Aorta (tissue), 5 donors: ENCODE measurements at regions not wholly inside any gene's neighbourhood (a gene's known extent, or its start where the extent isn't known, plus 50 kb on each side); places are given as distances from the start of the nearest gene placed in this dataset.

Source experiments
- ATAC-seq: fragments of 200-7000 bp; cut with Tn5 transposase; one replicate; pipeline ENCODE4 v1.9.1; 2022; ENCODE audit warnings: moderate library complexity; ENCODE audit not compliant: low FRiP score
- DNase-seq, 2 donors: peaks; one replicate each; pipeline ENCODE4 v3.0.0-alpha.2; 2020
- H3K27ac ChIP-seq, 2 donors: one replicate each; pipeline ENCODE4 v1.5.1; 2013; ENCODE audit warnings: low read length in 2 of 2, mild to moderate bottlenecking in 2 of 2, moderate library complexity in 2 of 2, control low read depth in 1 of 2, inconsistent platforms in 1 of 2, low read depth in 1 of 2
- H3K27me3 ChIP-seq, 2 donors: one replicate each; pipeline ENCODE4 v1.6.1; 2013; ENCODE audit warnings: control low read depth in 1 of 2, low read length in 1 of 2, mild to moderate bottlenecking in 1 of 2, moderate library complexity in 1 of 2; ENCODE audit not compliant: insufficient read depth in 2 of 2, control insufficient read depth in 1 of 2
- H3K36me3 ChIP-seq, 2 donors: one replicate each; pipeline ENCODE4 v1.6.1; 2013; ENCODE audit warnings: control low read depth in 1 of 2, low read length in 1 of 2, mild to moderate bottlenecking in 1 of 2; ENCODE audit not compliant: insufficient read depth in 2 of 2, control insufficient read depth in 1 of 2
- H3K4me1 ChIP-seq, 2 donors: one replicate each; pipeline ENCODE4 v1.6.1; 2013; ENCODE audit warnings: low read length in 2 of 2, control low read depth in 1 of 2, mild to moderate bottlenecking in 1 of 2, moderate library complexity in 1 of 2; ENCODE audit not compliant: insufficient read depth in 2 of 2, control insufficient read depth in 1 of 2
- H3K4me3 ChIP-seq, 2 donors: one replicate each; pipeline ENCODE4 v1.5.1; 2013; ENCODE audit warnings: low read length in 2 of 2, control low read depth in 1 of 2, mild to moderate bottlenecking in 1 of 2
- H3K9me3 ChIP-seq: one replicate; pipeline ENCODE4 v1.6.1; 2013; ENCODE audit warnings: mild to moderate bottlenecking, low read length; ENCODE audit not compliant: control insufficient read depth
- WGBS, 2 donors: extraction: QIAGEN DNeasy Blood & Tissue Kit; methylation state at CpG; one replicate each; pipeline ENCODE4 v1.1.7; 2013; 5-methylcytosine and 5-hydroxymethylcytosine counted together
- intact Hi-C, 2 donors: fragments of 100-400 bp; cut with DNase I; formaldehyde crosslinking; loops; one replicate each; pipeline versions ENCODE4 v1.14.2 to v1.15.0; 2022
- donor health status: healthy with polysubstance abuse.
- donor health status: Bipolar disorder and iron deficiency.
- donor health status: DM: no; HTN: no; CAD: no.
- donor health status: DM: no; HTN: no; CAD: no.
- donor health status: DM: yes; HTN: yes; CAD: no.

DNA sequence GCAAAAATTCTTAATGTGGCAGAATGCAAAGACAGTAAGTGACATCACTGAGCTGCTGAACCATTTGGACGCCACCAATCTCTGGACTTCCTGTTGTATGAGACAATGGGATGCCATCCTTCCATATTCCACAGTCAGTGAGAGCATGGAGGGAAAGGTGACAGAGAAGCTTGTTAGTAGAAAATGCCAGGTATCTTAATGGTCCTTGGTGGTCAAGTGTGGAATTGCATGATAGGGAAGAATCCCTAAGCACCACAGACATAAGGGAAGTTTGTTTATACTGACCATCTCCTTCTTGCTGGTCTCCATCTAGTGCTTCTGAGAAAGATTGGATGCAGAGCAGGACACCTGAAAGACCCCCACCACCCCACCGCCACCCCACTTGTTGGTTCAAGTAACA lies 1410.0 kb upstream of the TMEM132C start:
- no peak for DNase-seq
- Histone ChIP-seq H3K27me3 (no peaks in the 10 kb centered on the region), H3K36me3 (no peaks in the 10 kb centered on the region), H3K27ac (no peak overlapping the region), H3K4me1 (no peaks in the 10 kb centered on the region), H3K9me3 (peaks cover 1% of the 10 kb centered on the region), H3K4me3 (no peak overlapping the region)
- ATAC-seq, result no peak
- intact Hi-C loops, result no loop called here
- WGBS, 2 donors, result 79 to 92% methylated on average over 2 of the region's 2 CpGs

- Histone ChIP-seq H3K36me3 (no peaks in the 10 kb centered on the region), H3K9me3 (no peaks in the 10 kb centered on the region), H3K27ac (no peak overlapping the region), H3K4me3 (no peak overlapping the region), H3K4me1 (no peaks in the 10 kb centered on the region), H3K27me3 (no peaks in the 10 kb centered on the region)
- intact Hi-C loops, result no loop called here
- WGBS, 2 donors, result 68 to 69% methylated on average over 3 of the region's 3 CpGs
- no peak for DNase-seq
- ATAC-seq, result no peak
Measured at GRCh38 chr12:126858560-126858959, 1408.4 kb upstream of the TMEM132C start.

DNA sequence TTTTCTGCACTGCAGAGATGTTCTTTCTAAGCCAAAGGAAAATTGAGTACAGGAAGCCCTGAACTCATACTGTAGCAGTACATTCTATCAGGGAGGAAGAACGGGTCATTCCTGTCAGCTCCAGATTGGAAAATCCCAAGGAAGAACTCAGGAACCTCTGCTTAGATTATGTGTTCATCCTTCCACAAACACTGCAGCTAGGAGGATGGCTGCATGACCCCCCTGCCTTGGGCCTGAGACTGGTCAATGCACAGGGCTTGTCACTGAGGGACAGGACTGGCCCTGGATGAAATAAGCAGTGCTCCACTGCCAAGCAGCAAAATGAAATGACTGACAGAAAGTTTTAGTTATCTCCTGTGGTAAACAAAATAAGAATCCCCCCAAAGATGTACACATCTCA lies 1406.8 kb upstream of the TMEM132C start:
- Histone ChIP-seq H3K36me3 (no peaks in the 10 kb centered on the region), H3K27ac (no peak overlapping the region), H3K9me3 (no peaks in the 10 kb centered on the region), H3K27me3 (no peaks in the 10 kb centered on the region), H3K4me3 (no peak overlapping the region), H3K4me1 (no peaks in the 10 kb centered on the region)
- no peak for DNase-seq
- no peak for ATAC-seq
- WGBS, 2 donors, result 71 to 75% methylated on average over 1 of the region's 1 CpG
- intact Hi-C loops, result no loop called here

DNA sequence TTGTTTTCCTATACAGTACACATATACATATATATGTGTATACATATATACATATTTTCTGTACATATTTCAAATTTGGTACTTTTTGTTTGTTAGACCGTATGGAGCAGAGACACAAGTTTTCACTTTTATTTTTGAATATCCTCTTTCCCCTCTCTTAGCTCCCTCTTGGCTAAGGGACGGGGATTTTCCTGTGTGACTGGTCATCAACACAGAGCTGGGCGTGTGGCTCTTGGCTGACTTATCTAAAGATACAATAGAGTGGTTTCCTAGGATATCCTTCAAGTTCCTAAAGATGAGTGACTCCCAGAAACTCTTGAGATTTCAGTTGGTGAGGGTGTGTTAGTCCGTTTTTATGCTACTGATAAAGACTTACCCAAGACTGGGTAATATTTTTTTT lies 1404.5 kb upstream of the TMEM132C start:
- intact Hi-C loops, result no loop called here
- H3K36me3 ChIP-seq, result no peaks in the 10 kb centered on the region
- no peaks in the 10 kb centered on the region for H3K4me1 ChIP-seq
- no peak overlapping the region for H3K4me3 ChIP-seq
- no peaks in the 10 kb centered on the region for H3K27me3 ChIP-seq
- no peak for DNase-seq
- no peaks in the 10 kb centered on the region for H3K9me3 ChIP-seq
- WGBS, 2 donors, result 55 to 63% methylated on average over 4 of the region's 4 CpGs
- ATAC-seq, result no peak
- no peak overlapping the region for H3K27ac ChIP-seq

- 71 to 78% methylated on average over 2 of the region's 2 CpGs for WGBS, 2 donors
- no peak for ATAC-seq
- Histone ChIP-seq H3K27me3 (no peaks in the 10 kb centered on the region), H3K36me3 (no peaks in the 10 kb centered on the region), H3K4me1 (no peaks in the 10 kb centered on the region), H3K9me3 (no peaks in the 10 kb centered on the region), H3K27ac (no peak overlapping the region), H3K4me3 (no peak overlapping the region)
- intact Hi-C loops, result loop anchor here in 1 of 2 donors (5.0 kb wide), 2 partner anchors 1337 to 1687 kb away; no protein-coding TSS in a partner anchor
- no peak for DNase-seq
Measured at GRCh38 chr12:126869644-126870043, 1397.3 kb upstream of the TMEM132C start.

DNA sequence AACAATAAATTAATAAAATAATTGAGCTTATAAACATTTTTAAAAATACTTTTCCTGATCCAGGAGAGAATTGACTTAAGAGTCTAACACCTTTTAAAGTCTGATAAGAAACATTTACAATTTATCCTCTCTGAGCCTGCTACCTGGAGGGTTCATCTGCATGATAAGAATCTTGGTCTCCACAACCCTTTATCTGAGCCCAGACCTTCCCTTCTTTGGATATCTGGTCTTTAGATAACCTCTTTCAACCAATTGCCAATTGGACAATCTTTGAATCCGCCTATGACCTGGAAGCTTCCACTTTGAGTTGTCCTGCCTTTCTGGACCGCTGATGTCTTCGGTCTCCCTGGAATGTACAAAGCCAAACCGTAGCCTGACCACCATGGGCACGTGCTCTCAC lies 1393.3 kb upstream of the TMEM132C start:
- DNase-seq (no peak), ATAC-seq (no peak)
- Histone ChIP-seq H3K4me1 (no peaks in the 10 kb centered on the region), H3K9me3 (no peaks in the 10 kb centered on the region), H3K4me3 (no peak overlapping the region), H3K36me3 (no peaks in the 10 kb centered on the region), H3K27me3 (no peaks in the 10 kb centered on the region), H3K27ac (no peak overlapping the region)
- 82 to 84% methylated on average over 5 of the region's 5 CpGs for WGBS, 2 donors
- intact Hi-C loops, result loop anchor here in 1 of 2 donors (5.0 kb wide), 2 partner anchors 1341 to 1691 kb away; no protein-coding TSS in a partner anchor

GRCh38 chr12:126874427-126875026 lies 1392.4 kb upstream of the TMEM132C start:
- DNase-seq, result peak; percentile 58 to 82
- Histone ChIP-seq H3K27ac (no peak overlapping the region), H3K9me3 (no peaks in the 10 kb centered on the region), H3K27me3 (no peaks in the 10 kb centered on the region), H3K4me3 (no peak overlapping the region), H3K4me1 (no peaks in the 10 kb centered on the region), H3K36me3 (no peaks in the 10 kb centered on the region)
- intact Hi-C loops, result loop anchor here (5.0 kb wide), 2 partner anchors 1342 to 1692 kb away; no protein-coding TSS in a partner anchor
- WGBS, 2 donors, result 26 to 27% methylated on average over 8 of the region's 8 CpGs
- peak; percentile 58 for ATAC-seq

GRCh38 chr12:126879842-126880241 lies 1387.1 kb upstream of the TMEM132C start:
- DNase-seq (no peak), ATAC-seq (no peak)
- H3K4me1 ChIP-seq, result no peaks in the 10 kb centered on the region
- H3K9me3 ChIP-seq, result no peaks in the 10 kb centered on the region
- WGBS, 2 donors, result 51 to 54% methylated on average over 2 of the region's 2 CpGs
- no peaks in the 10 kb centered on the region for H3K36me3 ChIP-seq
- no peak overlapping the region for H3K27ac ChIP-seq
- intact Hi-C loops, result loop anchor here in 1 of 2 donors (5.0 kb wide), 1 partner anchor 1698 kb away; no protein-coding TSS in a partner anchor
- H3K27me3 ChIP-seq, result no peaks in the 10 kb centered on the region
- H3K4me3 ChIP-seq, result no peak overlapping the region

DNA sequence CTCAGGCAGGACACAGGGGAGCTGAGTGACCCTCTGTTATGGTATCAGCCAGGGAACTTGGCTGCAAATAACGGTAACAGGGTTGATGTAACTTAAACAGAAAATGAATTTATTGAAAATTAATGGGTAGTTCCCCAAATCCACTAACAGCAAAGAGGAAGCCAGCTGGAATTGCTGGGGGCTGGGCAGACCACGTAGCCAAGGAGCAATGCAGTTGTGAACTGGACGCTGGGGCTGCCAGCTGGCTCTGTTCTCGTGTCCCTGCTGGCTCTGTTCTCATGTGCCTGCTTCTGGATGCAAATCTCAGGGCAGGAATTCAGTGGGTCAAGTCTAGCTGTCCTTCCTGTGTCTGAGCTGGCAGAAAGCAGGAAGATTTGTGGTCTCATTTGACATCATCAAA lies 1383.3 kb upstream of the TMEM132C start:
- Histone ChIP-seq H3K27ac (no peak overlapping the region), H3K27me3 (no peaks in the 10 kb centered on the region), H3K9me3 (no peaks in the 10 kb centered on the region), H3K36me3 (no peaks in the 10 kb centered on the region), H3K4me3 (no peak overlapping the region), H3K4me1 (no peaks in the 10 kb centered on the region)
- DNase-seq, result no peak
- ATAC-seq, result no peak
- intact Hi-C loops, result no loop called here
- WGBS, 2 donors, result 0 to 3% methylated on average over 4 of the region's 4 CpGs
